ENCODE measurements at regions not wholly inside any gene's neighbourhood (a gene's known extent, or its start where the extent isn't known, plus 50 kb on each side); places are given as distances from the start of the nearest gene placed in this dataset.
"Not testable (repeated sequence)": the region's sequence is repeated elsewhere in the genome, so short reads cannot be mapped to it uniquely, and the experiment has no call there.

- not testable (repeated sequence) for DNase-seq (ENCODE audit: low read depth in 2 of 2)
These were observed 75.3 kb downstream of the BARX1 start for GRCh38 chr9:93879662-93880407.

- DNase-seq (ENCODE audit: low read depth in 2 of 2), result no peak
These were observed 79.8 kb downstream of the BARX1 start for GRCh38 chr9:93875330-93875729.

- DNase-seq (ENCODE audit: low read depth in 2 of 2), result no peak
These were observed 80.9 kb downstream of the BARX1 start for GRCh38 chr9:93874242-93874641.

GRCh38 chr9:93871286-93871685 lies 83.9 kb downstream of the BARX1 start:
- DNase-seq (ENCODE audit: low read depth in 2 of 2), result no peak

GRCh38 chr9:93869863-93870262 lies 85.3 kb downstream of the BARX1 start:
- no peak for DNase-seq (ENCODE audit: low read depth in 2 of 2)

- DNase-seq (ENCODE audit: low read depth in 2 of 2), result no peak
These were observed 86.1 kb downstream of the BARX1 start for GRCh38 chr9:93869088-93869487.

- no peak for DNase-seq (ENCODE audit: low read depth in 2 of 2)
These were observed 89.4 kb downstream of the BARX1 start for GRCh38 chr9:93865716-93866115.

GRCh38 chr9:93865245-93865644 lies 89.9 kb downstream of the BARX1 start:
- DNase-seq (ENCODE audit: low read depth in 2 of 2), result no peak

GRCh38 chr9:93864840-93865239 lies 90.3 kb downstream of the BARX1 start:
- no peak for DNase-seq (ENCODE audit: low read depth in 2 of 2)

- DNase-seq (ENCODE audit: low read depth in 2 of 2), result no peak
These were observed 91.1 kb downstream of the BARX1 start for GRCh38 chr9:93864032-93864431.

GRCh38 chr9:93862877-93863545 lies 92.1 kb downstream of the BARX1 start:
- no peak for DNase-seq (ENCODE audit: low read depth in 2 of 2)

GRCh38 chr9:93861736-93862358 lies 93.3 kb downstream of the BARX1 start:
- no peak for DNase-seq (ENCODE audit: low read depth in 2 of 2)

- DNase-seq (ENCODE audit: low read depth in 2 of 2), result no peak
These were observed 94.2 kb downstream of the BARX1 start for GRCh38 chr9:93860694-93861658.

- no peak for DNase-seq (ENCODE audit: low read depth in 2 of 2)
These were observed 95.5 kb downstream of the BARX1 start for GRCh38 chr9:93859431-93860215.

- DNase-seq (ENCODE audit: low read depth in 2 of 2), result no peak
These were observed 97.6 kb downstream of the BARX1 start for GRCh38 chr9:93857528-93857927.

- no peak for DNase-seq (ENCODE audit: low read depth in 2 of 2)
These were observed 102.4 kb downstream of the BARX1 start for GRCh38 chr9:93852728-93853127.

GRCh38 chr9:93846349-93846748 lies 108.8 kb downstream of the BARX1 start:
- no peak for DNase-seq (ENCODE audit: low read depth in 2 of 2)

GRCh38 chr9:93843396-93843795 lies 111.8 kb downstream of the BARX1 start:
- DNase-seq (ENCODE audit: low read depth in 2 of 2), result no peak

GRCh38 chr9:93830606-93831005 lies 124.5 kb downstream of the BARX1 start:
- no peak for DNase-seq (ENCODE audit: low read depth in 2 of 2)

- DNase-seq (ENCODE audit: low read depth in 2 of 2), result no peak
These were observed 125.1 kb downstream of the BARX1 start for GRCh38 chr9:93830012-93830596.
